IMR-90 (cell line): ENCODE measurements at regions not wholly inside any gene's neighbourhood (a gene's known extent, or its start where the extent isn't known, plus 50 kb on each side); places are given as distances from the start of the nearest gene placed in this dataset.

ENCODE experiments used
- ATAC-seq: fragments of 200-7000 bp; cut with Tn5 transposase; 2 replicates; pipeline ENCODE4 v1.9.1; 2020; ENCODE audit warnings: low read depth, mild to moderate bottlenecking, moderate library complexity
- BruUV-seq: library from RNA; stranded (reverse); fragments of 400-500 nt; replicated peaks from 2 replicates; lab custom pipeline; 2021; lab: Mats Ljungman, UMichigan
- CTCF ChIA-PET: fragments of 300-600 bp; formaldehyde crosslinking; extraction: SDS; loops from one replicate; lab custom pipeline; 2021; ENCODE audit warnings: antibody characterized with exemption; lab: Yijun Ruan, JAX
- POLR2A ChIA-PET: fragments of 300-600 bp; sonication (Branson Sonifier 250); formaldehyde crosslinking; loops from one replicate; lab custom pipeline; 2022; ENCODE audit warnings: antibody characterized with exemption; ENCODE audit not compliant: unreplicated experiment; lab: Charles Lee
- DNase-seq: peaks from one replicate; pipeline ENCODE4 v3.0.0; 2013
- H2AFZ ChIP-seq: replicated peaks from 2 replicates; pipeline ENCODE3; 2013; ENCODE audit warnings: low read length, mild to moderate bottlenecking; ENCODE audit not compliant: poor library complexity
- H2AK5ac ChIP-seq: 2 replicates; pipeline ENCODE4 v1.6.1; 2013; ENCODE audit warnings: low read depth, low read length, inconsistent platforms
- H2AK9ac ChIP-seq: replicated peaks from 2 replicates; pipeline ENCODE3; 2013; ENCODE audit warnings: mild to moderate bottlenecking, low read depth, low read length, moderate library complexity; ENCODE audit not compliant: poor library complexity
- H2BK120ac ChIP-seq: 2 replicates; pipeline ENCODE4 v1.6.1; 2013; ENCODE audit warnings: low read depth, low read length, inconsistent platforms
- H2BK15ac ChIP-seq: 3 replicates; pipeline ENCODE4 v1.6.1; 2013; ENCODE audit warnings: low read depth, low read length, inconsistent platforms
- H2BK20ac ChIP-seq: 2 replicates; pipeline ENCODE4 v1.6.1; 2013; ENCODE audit warnings: low read depth, mild to moderate bottlenecking, inconsistent platforms, low read length, moderate library complexity
- H2BK5ac ChIP-seq: 2 replicates; pipeline ENCODE4 v1.6.1; 2013; ENCODE audit warnings: mild to moderate bottlenecking, low read depth, low read length, inconsistent platforms; ENCODE audit not compliant: poor library complexity, severe bottlenecking
- H3K14ac ChIP-seq: replicated peaks from 2 replicates; pipeline ENCODE4 v1.6.1; 2013; ENCODE audit warnings: low read depth, low read length, inconsistent platforms
- H3K18ac ChIP-seq: 2 replicates; pipeline ENCODE4 v1.6.1; 2013; ENCODE audit warnings: low read depth, low read length, control low read depth
- H3K23ac ChIP-seq: 2 replicates; pipeline ENCODE4 v1.6.1; 2013; ENCODE audit warnings: low read depth, low read length, inconsistent platforms
- H3K27ac ChIP-seq: 2 replicates; pipeline ENCODE4 v1.5.1; 2013; ENCODE audit warnings: mild to moderate bottlenecking, control low read depth, low read length; ENCODE audit not compliant: insufficient read depth
- H3K27me3 ChIP-seq: 2 replicates; pipeline ENCODE4 v1.6.1; 2013; ENCODE audit warnings: low read length; ENCODE audit not compliant: control insufficient read depth, insufficient read depth
- H3K36me3 ChIP-seq: 2 replicates; pipeline ENCODE4 v1.6.1; 2013; ENCODE audit warnings: low read length, mixed read lengths; ENCODE audit not compliant: control insufficient read depth, insufficient read depth
- H3K4ac ChIP-seq: 2 replicates; pipeline ENCODE4 v1.6.1; 2013; ENCODE audit warnings: low read depth, low read length, inconsistent platforms
- H3K4me1 ChIP-seq: 2 replicates; pipeline ENCODE4 v1.6.1; 2013; ENCODE audit warnings: low read length, mixed read lengths; ENCODE audit not compliant: control insufficient read depth, insufficient read depth
- H3K4me2 ChIP-seq: 2 replicates; pipeline ENCODE4 v1.6.1; 2013; ENCODE audit warnings: low read depth, mild to moderate bottlenecking, control low read depth, low read length, moderate library complexity
- H3K4me3 ChIP-seq: 2 replicates; pipeline ENCODE4 v1.5.1; 2013; ENCODE audit warnings: low read depth, mild to moderate bottlenecking, control low read depth, low read length, moderate library complexity; ENCODE audit not compliant: insufficient read depth
- H3K56ac ChIP-seq: 2 replicates; pipeline ENCODE4 v1.6.1; 2013; ENCODE audit warnings: low read length, inconsistent platforms; ENCODE audit not compliant: insufficient read depth; ENCODE audit errors: extremely low read depth
- H3K79me1 ChIP-seq, 2 experiments: 2 replicates each; pipeline ENCODE4 v1.6.1; 2013; ENCODE audit warnings: low read length in 2 of 2, inconsistent platforms in 1 of 2, low read depth in 1 of 2
- H3K9ac ChIP-seq: 2 replicates; pipeline ENCODE4 v1.6.1; 2013; ENCODE audit warnings: low read depth, low read length, control low read depth
- H3K9me1 ChIP-seq: 2 replicates; pipeline ENCODE4 v1.6.1; 2013; ENCODE audit warnings: low read length, inconsistent platforms; ENCODE audit not compliant: insufficient read depth
- H3K9me3 ChIP-seq: 2 replicates; pipeline ENCODE4 v1.6.1; 2013; ENCODE audit warnings: low read length; ENCODE audit not compliant: control insufficient read depth, insufficient read depth
- H4K20me1 ChIP-seq: 2 replicates; pipeline ENCODE4 v1.6.1; 2013; ENCODE audit warnings: low read length, inconsistent platforms; ENCODE audit not compliant: insufficient read depth
- H4K5ac ChIP-seq: 2 replicates; pipeline ENCODE4 v1.6.1; 2013; ENCODE audit warnings: mild to moderate bottlenecking, low read depth, low read length, control low read depth
- H4K8ac ChIP-seq, 2 experiments: 2 replicates each; pipeline ENCODE4 v1.6.1; 2013; ENCODE audit warnings: low read depth in 2 of 2, low read length in 2 of 2, control low read depth in 1 of 2, inconsistent platforms in 1 of 2
- H4K91ac ChIP-seq: 2 replicates; pipeline ENCODE4 v1.6.1; 2013; ENCODE audit warnings: low read depth, low read length, inconsistent platforms; ENCODE audit not compliant: insufficient read depth
- BHLHE40 ChIP-seq: fragments of 150-350 bp; IDR thresholded peaks from 2 replicates; pipeline ENCODE4 v1.6.1; 2016; ENCODE audit warnings: mild to moderate bottlenecking, low read depth, low read length
- CEBPB ChIP-seq: IDR thresholded peaks from 2 replicates; pipeline ENCODE4 v1.6.1; 2012; ENCODE audit warnings: low read depth, low read length, improper control_type of control experiment
- CHD1 ChIP-seq: IDR thresholded peaks from 2 replicates; pipeline ENCODE4 v1.6.1; 2012; ENCODE audit warnings: low read depth, low read length, improper control_type of control experiment
- FOS ChIP-seq: fragments of 150-350 bp; IDR thresholded peaks from 2 replicates; pipeline ENCODE4 v1.6.1; 2016; ENCODE audit warnings: low read depth, low read length
- MAFK ChIP-seq: IDR thresholded peaks from 2 replicates; pipeline ENCODE4 v1.6.1; 2012; ENCODE audit warnings: low read depth, low read length, improper control_type of control experiment
- MAZ ChIP-seq: IDR thresholded peaks from 2 replicates; pipeline ENCODE4 v1.6.1; 2012; ENCODE audit warnings: low read depth, mild to moderate bottlenecking, low read length, improper control_type of control experiment, moderate library complexity, borderline replicate concordance
- MXI1 ChIP-seq: IDR thresholded peaks from 2 replicates; pipeline ENCODE4 v1.6.1; 2012; ENCODE audit warnings: low read depth, mild to moderate bottlenecking, low read length, moderate library complexity, borderline replicate concordance
- NFE2L2 ChIP-seq: fragments of 150-350 bp; IDR thresholded peaks from 2 replicates; pipeline ENCODE4 v1.6.1; 2016; ENCODE audit warnings: low read depth, mild to moderate bottlenecking, low read length
- POLR2A ChIP-seq: IDR thresholded peaks from 2 replicates; pipeline ENCODE4 v1.6.1; 2012; ENCODE audit warnings: mild to moderate bottlenecking, low read depth, low read length
- RAD21 ChIP-seq: IDR thresholded peaks from 2 replicates; pipeline ENCODE4 v1.6.1; 2012; ENCODE audit warnings: low read length, improper control_type of control experiment
- RCOR1 ChIP-seq: IDR thresholded peaks from 2 replicates; pipeline ENCODE4 v1.6.1; 2012; ENCODE audit warnings: mild to moderate bottlenecking, low read length, improper control_type of control experiment; ENCODE audit not compliant: insufficient replicate concordance
- RFX5 ChIP-seq: IDR thresholded peaks from 2 replicates; pipeline ENCODE4 v1.8.0; 2012; ENCODE audit warnings: low read depth, mild to moderate bottlenecking, low read length, moderate library complexity
- SMC3 ChIP-seq: fragments of 150-350 bp; IDR thresholded peaks from 2 replicates; pipeline ENCODE4 v1.6.1; 2016; ENCODE audit warnings: low read depth, mild to moderate bottlenecking, antibody characterized with exemption, low read length, moderate library complexity
- WGBS, 2 experiments: methylation state at CpG; one replicate each; pipeline versions ENCODE4 v1.1.5 to v1.1.7; 2013; ENCODE audit warnings: missing lambda C conversion rate in 2 of 2; ENCODE audit not compliant: insufficient read length in 1 of 2; ENCODE audit errors: extremely low coverage in 2 of 2; 5-methylcytosine and 5-hydroxymethylcytosine counted together
- dilution Hi-C: fragments of 300-500 bp; cut with HindIII; formaldehyde crosslinking; loops from one replicate; pipeline ENCODE4 v1.14.3; 2018; ENCODE audit warnings: low sequenced_read_pairs; ENCODE audit not compliant: unreplicated experiment
- in situ Hi-C: fragments of 300-500 bp; cut with MboI; formaldehyde crosslinking; loops from 3 replicates; pipeline ENCODE4 v1.14.3; 2019; ENCODE audit warnings: low sequenced_read_pairs, inconsistent platforms, mixed read lengths
- intact Hi-C: fragments of 100-400 bp; cut with micrococcal nuclease; formaldehyde crosslinking; loops from 2 replicates; pipeline ENCODE4 v1.10.0; 2022
- TF ChIP-seq, protein P1 (sequence below): conservative IDR thresholded peaks from 2 replicates; pipeline ENCODE4 v1.5.1; 2012; ENCODE audit warnings: mild to moderate bottlenecking, low read depth, low read length, improper control_type of control experiment
- TF ChIP-seq, protein P2 (sequence below): fragments of 150-350 bp; IDR thresholded peaks from 2 replicates; pipeline ENCODE4 v1.6.1; 2016; ENCODE audit warnings: low read depth, mild to moderate bottlenecking, low read length, moderate library complexity, borderline replicate concordance

DNA sequence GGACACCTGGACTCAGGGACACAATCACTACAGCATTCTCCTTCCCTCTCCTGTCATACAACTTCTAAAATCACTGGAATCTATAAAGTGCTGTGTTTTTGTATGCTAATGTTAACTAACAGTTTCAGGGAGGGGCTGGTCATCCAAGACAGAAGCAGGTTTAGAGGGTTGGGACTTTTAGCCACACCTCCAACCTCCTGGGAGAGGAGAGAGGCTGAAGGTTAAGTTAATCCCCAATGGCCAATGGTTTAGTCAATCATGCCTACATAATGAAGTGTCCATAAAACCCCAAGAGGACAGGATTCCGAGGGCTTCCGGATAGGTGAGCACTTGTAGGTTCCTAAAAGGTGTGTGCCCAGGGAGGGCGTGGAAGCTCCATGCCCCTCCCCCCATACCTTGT, 219.3 kb upstream of the CTNNB1 start:
- BruUV-seq: no TSS peak
- Histone ChIP-seq H3K27me3 (no peaks in the 10 kb centered on the region), H3K18ac (no peak overlapping the region), H3K4me1 (no peaks in the 10 kb centered on the region), H3K14ac (no peak overlapping the region), H3K9ac (no peak overlapping the region), H3K56ac (no peak overlapping the region), H4K91ac (no peak overlapping the region), H2BK15ac (no peak overlapping the region), H3K36me3 (no peaks in the 10 kb centered on the region), H2AFZ (no peak overlapping the region), H3K79me1 (no peaks in the 10 kb centered on the region), H3K27ac (no peak overlapping the region), H3K4me3 (no peak overlapping the region), H3K23ac (no peak overlapping the region), H4K8ac (no peak overlapping the region), H4K20me1 (no peaks in the 10 kb centered on the region), H2BK5ac (no peak overlapping the region), H4K5ac (no peak overlapping the region), H2BK120ac (no peak overlapping the region), H3K4me2 (no peak overlapping the region), H3K9me1 (no peaks in the 10 kb centered on the region), H2BK20ac (no peak overlapping the region), H2AK9ac (no peak overlapping the region), H3K4ac (no peak overlapping the region), H3K9me3 (no peaks in the 10 kb centered on the region), H2AK5ac (no peak overlapping the region)
- ChIA-PET CTCF (no interaction called here), POLR2A (no interaction called here)
- WGBS, 2 experiments: no CpG with 5 or more reads among the region's 3 CpGs
- DNase-seq (no peak), ATAC-seq (no peak)
- TF ChIP-seq POLR2A (no peak), MAFK (no peak), RAD21 (no peak), CHD1 (no peak), MXI1 (no peak), MAZ (no peak), CEBPB (no peak), FOS (no peak), BHLHE40 (no peak), RCOR1 (no peak), RFX5 (no peak), SMC3 (no peak), NFE2L2 (no peak)
- TF ChIP-seq, protein P1, sequence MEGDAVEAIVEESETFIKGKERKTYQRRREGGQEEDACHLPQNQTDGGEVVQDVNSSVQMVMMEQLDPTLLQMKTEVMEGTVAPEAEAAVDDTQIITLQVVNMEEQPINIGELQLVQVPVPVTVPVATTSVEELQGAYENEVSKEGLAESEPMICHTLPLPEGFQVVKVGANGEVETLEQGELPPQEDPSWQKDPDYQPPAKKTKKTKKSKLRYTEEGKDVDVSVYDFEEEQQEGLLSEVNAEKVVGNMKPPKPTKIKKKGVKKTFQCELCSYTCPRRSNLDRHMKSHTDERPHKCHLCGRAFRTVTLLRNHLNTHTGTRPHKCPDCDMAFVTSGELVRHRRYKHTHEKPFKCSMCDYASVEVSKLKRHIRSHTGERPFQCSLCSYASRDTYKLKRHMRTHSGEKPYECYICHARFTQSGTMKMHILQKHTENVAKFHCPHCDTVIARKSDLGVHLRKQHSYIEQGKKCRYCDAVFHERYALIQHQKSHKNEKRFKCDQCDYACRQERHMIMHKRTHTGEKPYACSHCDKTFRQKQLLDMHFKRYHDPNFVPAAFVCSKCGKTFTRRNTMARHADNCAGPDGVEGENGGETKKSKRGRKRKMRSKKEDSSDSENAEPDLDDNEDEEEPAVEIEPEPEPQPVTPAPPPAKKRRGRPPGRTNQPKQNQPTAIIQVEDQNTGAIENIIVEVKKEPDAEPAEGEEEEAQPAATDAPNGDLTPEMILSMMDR: no peak
- TF ChIP-seq, protein P2, sequence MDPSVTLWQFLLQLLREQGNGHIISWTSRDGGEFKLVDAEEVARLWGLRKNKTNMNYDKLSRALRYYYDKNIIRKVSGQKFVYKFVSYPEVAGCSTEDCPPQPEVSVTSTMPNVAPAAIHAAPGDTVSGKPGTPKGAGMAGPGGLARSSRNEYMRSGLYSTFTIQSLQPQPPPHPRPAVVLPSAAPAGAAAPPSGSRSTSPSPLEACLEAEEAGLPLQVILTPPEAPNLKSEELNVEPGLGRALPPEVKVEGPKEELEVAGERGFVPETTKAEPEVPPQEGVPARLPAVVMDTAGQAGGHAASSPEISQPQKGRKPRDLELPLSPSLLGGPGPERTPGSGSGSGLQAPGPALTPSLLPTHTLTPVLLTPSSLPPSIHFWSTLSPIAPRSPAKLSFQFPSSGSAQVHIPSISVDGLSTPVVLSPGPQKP: no peak
- intact Hi-C loops: no loop called here
- dilution Hi-C loops: no loop called here
- in situ Hi-C loops: no loop called here
